C4-2B (cell line): ENCODE measurements at regions not wholly inside any gene's neighbourhood (a gene's known extent, or its start where the extent isn't known, plus 50 kb on each side); places are given as distances from the start of the nearest gene placed in this dataset.

Source experiments
- CTCF ChIP-seq: fragments of 450-650 bp; conservative IDR thresholded peaks from 2 replicates; pipeline ENCODE4 v1.5.1; 2017; ENCODE audit warnings: mild to moderate bottlenecking
- ZFX ChIP-seq: fragments of 450-650 bp; IDR thresholded peaks from 2 replicates; pipeline ENCODE4 v1.6.1; 2017

GRCh38 chr3:22297436-22297835, 546.4 kb upstream of the ZNF385D start:
- TF ChIP-seq CTCF (no peak), ZFX (no peak)
